K562 (cell line): ENCODE measurements at regions not wholly inside any gene's neighbourhood (a gene's known extent, or its start where the extent isn't known, plus 50 kb on each side); places are given as distances from the start of the nearest gene placed in this dataset.

Experiments used
- ATF1 ChIP-seq, 2 experiments: fragments of 450-650 bp in 1 of 2; IDR thresholded peaks; 2 replicates each; pipeline ENCODE4 v1.6.1; 2016; ENCODE audit warnings: missing compliant biosample characterization in 1 of 2, missing genetic modification characterization in 1 of 2
- FOXP4 ChIP-seq: sonication (generic); formaldehyde crosslinking; IDR thresholded peaks from 2 replicates; pipeline ENCODE4 v1.8.0; 2022; ENCODE audit warnings: mild to moderate bottlenecking, missing genetic modification reagents, borderline replicate concordance
- NRF1 ChIP-seq, 2 experiments: fragments of 450-650 bp; IDR thresholded peaks in 1 of 2; conservative IDR thresholded peaks in 1 of 2; 2 replicates each; pipeline ENCODE4 v1.6.1; 2014; ENCODE audit warnings: mild to moderate bottlenecking in 2 of 2
- POLR2A ChIP-seq: fragments of 450-650 bp; conservative IDR thresholded peaks from 2 replicates; pipeline ENCODE4 v1.6.1; 2016
- RBM34 ChIP-seq: fragments of 200-400 bp; formaldehyde crosslinking; IDR thresholded peaks from 2 replicates; pipeline ENCODE4 v1.6.1; 2018; ENCODE audit warnings: low read length, borderline replicate concordance; ENCODE audit not compliant: insufficient read depth
- RFX1 ChIP-seq: fragments of 450-650 bp; IDR thresholded peaks from 2 replicates; pipeline ENCODE4 v1.6.1; 2016; ENCODE audit warnings: mild to moderate bottlenecking, moderate library complexity
- ZNF589 ChIP-seq: fragments of 200-800 bp; sonication (Bioruptor generic); IDR thresholded peaks from 2 replicates; pipeline ENCODE4 v1.6.1; 2016; ENCODE audit warnings: low read depth, missing genetic modification characterization, missing compliant biosample characterization
- TF ChIP-seq, protein P1 (sequence below): sonication (generic); formaldehyde crosslinking; IDR thresholded peaks from 2 replicates; pipeline ENCODE4 v1.9.0; 2022; ENCODE audit warnings: mild to moderate bottlenecking, missing genetic modification reagents

- TF ChIP-seq POLR2A = no peak
- TF ChIP-seq FOXP4 (CRISPR knock-in tag) = no peak
- no peak for TF ChIP-seq ZNF589 (CRISPR knock-in tag)
- TF ChIP-seq NRF1 (conservative IDR thresholded peaks at IDR 0.05 in 1 of 2, IDR thresholded peaks at IDR 0.05 in 1 of 2) = no peak
- TF ChIP-seq, protein P1, sequence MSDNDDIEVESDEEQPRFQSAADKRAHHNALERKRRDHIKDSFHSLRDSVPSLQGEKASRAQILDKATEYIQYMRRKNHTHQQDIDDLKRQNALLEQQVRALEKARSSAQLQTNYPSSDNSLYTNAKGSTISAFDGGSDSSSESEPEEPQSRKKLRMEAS = no peak
- TF ChIP-seq RFX1 = no peak
- TF ChIP-seq ATF1 (CRISPR knock-in tag; IDR thresholded peaks at IDR 0.05) = no peak
- no peak for TF ChIP-seq ATF1 (tag; IDR thresholded peaks at IDR 0.05)
- no peak for TF ChIP-seq RBM34
These were observed 51.3 kb upstream of the RMST start for GRCh38 chr12:97411341-97411740.
